DMS153 treated with DMSO at 0.1 percent for 48 hours (cell line): ENCODE measurements at regions not wholly inside any gene's neighbourhood (a gene's known extent, or its start where the extent isn't known, plus 50 kb on each side); places are given as distances from the start of the nearest gene placed in this dataset.

Source experiments
- DNase-seq: peaks from one replicate; lab custom pipeline; 2025; ENCODE audit not compliant: unreplicated experiment; lab: John Stamatoyannopoulos, UW

DNA sequence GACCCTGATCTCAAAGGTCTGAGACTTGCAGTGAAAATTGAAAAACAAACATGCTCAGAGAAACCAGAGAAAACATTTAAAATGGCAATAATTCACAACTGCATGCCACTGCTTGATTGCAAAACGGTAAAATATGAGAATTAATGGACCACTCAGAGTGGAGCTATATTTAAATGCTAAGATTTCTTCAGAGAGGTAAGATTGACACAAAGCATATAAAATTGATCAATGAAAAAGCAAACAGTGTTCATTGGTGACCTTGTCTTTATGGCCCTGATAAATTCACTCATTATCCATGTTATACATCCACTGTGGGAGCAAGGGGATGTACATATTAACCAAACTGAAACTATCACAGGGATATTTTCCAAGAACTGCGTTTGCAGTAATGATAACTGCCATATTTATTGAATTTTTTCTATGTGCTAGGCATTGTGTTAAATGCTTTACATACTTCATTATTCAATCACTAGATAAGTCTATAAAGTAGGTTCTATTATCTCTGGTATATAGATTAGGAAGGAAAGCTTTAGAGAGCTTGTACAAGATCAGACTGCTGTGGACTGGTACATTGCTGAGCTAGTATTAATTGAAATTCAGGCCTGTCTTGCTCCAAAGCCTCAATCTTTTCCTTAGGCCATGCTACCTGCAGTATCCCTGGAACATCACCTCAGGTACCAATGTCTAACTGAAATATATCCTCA lies 113.9 kb upstream of the LMO3 start:
- DNase-seq = no peak

DNA sequence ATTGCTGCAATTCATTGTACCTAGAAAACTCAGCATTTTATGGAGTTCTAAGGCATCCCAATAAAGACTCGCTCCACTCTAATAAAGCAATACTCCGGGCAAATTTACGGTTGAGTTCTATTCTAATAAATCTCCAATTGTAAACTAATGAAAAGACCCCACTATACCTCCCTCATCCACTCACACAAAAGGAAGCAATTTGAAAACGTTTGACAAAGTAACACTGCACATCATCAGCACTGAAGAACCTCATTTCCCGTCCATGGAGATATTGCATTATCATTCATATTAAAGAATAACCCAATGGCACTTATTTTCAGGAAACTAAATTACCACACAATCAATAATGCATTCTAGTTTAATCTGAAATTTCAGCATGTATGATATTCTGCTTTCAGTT lies 111.0 kb upstream of the LMO3 start:
- DNase-seq = no peak

DNA sequence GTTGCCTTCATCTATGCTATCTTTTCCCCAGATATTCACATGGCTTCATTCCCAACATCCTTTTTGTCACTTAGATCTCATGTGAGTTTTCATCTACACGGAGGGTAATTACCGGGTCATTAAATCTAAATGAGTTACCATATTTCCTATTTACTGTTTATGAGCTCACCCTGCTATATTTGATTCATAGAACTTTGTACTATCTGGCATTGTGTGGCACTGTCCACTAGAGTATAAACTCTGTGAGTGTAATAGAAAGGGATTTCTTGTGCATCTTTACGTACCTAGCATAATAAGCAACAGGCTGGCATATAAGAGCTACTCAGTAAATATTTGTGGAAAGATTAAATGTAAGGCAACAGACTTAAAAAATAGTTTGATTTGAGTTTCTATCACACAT lies 86.1 kb upstream of the LMO3 start:
- no peak for DNase-seq

DNA sequence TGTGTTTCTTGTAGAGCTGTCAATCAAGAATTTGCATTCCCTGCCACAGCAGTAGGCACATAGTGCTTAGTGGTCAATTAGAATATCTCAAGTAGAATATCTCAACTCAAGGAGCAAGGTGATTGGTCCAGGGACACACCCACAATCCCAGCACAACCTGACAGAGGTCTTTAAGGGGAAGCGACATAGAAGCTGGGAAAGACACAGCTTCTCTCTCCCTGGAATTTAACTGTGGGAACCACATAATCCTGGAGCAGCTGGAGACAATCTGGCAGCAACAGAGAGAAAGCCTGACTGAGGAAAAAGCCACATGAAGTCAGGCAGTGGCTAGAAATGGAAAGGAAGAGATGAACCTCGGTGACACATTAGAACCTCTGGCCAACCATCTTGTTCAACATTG lies 85.7 kb upstream of the LMO3 start:
- DNase-seq = no peak

DNA sequence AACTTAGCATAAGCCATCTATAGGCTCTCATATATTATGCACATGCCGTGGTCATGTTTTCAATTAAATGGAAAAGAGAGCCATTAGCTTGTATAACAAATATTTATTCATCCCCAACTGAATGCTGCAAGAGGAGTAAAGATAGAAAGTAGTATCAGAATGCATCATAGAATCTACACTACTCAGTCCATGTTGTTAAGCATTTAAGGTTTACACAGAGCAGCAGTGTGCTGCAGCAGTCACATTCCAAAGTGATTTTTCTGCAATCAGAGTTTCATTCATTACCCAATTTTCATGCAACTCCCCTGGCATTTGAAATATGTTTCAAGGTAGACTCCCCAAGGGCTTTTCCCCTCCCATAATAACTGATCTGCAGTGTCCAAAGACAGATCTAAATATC lies 82.2 kb upstream of the LMO3 start:
- no peak for DNase-seq

DNA sequence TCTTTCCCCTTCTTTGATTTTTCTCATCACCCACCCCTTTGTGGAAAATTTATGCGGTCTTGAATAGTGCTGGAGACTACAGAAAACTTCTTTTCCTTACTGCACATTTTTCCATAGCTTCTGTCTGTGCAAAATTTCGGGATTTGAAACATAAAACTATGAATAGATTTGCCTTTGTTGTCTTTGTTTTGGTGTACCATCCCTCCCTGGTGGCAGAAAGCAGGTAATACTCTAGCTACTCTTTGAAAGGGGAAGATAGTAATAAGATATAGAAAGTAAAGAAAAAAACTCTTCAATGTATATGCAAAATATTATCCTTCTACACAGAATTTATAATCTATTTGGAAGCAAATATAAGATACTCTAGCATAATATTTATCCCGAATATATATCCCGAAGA lies 79.1 kb upstream of the LMO3 start:
- no peak for DNase-seq

DNA sequence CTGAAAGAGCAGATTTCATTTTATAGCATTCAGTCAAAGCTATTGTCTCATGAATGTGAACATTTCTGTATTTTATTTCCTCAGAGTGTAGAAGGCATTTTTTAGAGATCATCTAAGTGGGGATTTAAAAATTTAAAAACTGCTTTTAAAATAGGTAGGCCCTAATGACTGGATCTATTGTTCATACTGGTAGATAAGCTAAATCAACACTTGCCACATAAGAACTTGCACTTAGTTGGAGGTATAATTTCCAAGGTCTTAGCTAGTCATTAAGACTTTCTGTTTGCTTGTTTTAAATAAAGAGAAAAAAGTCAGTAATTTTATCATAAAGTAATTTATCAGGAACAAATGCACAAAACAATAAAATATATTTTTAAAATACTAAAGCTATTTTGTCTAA lies 75.2 kb upstream of the LMO3 start:
- no peak for DNase-seq

DNA sequence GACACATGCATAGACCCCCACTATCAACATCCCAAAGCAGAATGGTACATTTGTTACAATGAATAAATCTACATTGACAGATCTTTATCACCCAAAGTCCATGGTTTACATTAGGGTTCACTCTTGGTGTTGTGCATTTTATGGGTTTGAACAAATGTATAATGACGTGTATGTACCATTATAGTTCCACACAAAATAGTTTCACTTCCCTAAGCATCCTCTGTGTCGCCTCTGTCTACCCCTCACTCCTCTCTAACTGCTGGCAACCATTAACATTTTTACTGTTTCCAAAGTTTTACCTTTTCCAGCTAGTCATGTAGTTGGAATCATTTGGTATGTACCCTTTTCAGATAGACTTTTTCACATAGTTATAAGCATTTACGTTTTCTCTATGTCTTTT lies 69.5 kb upstream of the LMO3 start:
- no peak for DNase-seq

DNA sequence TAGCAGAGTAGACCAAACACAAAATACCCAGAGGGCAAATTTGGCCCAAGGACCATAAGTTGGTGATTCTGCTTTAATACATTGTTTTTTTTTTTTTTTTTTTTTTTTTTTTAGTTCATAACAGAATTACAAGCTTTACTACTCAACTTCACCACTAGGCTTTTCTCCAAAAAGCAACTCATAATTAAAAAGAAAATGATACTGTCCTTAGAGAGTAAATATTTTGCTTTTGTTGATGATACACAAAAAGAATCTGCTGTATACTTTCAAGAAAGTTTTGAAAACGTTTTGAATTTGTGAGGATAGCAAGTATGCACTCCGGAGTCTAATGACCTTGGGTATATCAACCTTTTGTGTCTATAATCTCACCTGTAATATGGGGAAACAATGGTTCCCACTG lies 68.9 kb upstream of the LMO3 start:
- DNase-seq = no peak

DNA sequence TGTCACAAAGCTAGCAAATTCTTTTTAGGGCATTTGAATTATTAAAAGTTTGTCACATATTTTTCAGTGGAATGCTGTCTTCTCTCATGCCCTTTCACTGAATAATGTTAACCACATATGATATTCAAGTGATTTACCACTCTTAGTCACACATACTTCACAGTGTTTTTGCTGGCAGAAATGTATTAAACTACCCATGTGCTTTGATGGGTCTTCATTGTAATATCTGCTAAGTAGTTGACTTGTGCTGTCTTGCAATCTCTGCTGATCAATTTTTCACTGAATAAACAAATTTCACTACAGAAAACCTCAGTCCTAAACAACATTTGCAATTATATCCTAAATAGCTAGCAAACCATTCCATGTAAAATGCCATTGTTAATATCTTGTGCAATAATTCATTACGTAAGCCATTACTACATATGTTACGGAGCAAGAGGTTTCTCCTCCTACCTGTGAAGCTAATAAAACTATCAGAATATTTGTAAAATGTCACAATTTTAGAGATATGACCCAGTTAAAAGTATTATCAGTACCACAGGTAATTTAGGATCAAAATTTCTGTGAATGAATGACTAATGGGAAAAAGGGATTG lies 64.6 kb upstream of the LMO3 start:
- no peak for DNase-seq

DNA sequence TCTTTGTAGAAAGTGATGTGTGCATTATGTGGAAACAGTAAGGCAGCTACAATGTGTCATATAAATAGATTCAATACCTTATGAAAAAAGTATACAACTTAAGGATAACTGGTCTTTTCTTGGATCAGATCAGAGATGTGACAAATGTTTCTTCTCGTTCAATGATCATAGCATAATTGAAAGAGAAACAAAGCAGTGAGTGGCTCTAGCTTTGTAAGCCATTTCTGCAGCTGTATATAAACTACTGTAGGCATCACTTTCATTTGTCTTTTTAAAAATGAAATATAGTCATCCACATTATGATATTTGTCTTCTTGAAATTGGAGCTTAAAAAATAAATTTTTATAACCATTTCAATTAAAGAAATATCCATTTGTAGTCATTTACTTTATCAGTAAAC lies 63.8 kb upstream of the LMO3 start:
- no peak for DNase-seq

DNA sequence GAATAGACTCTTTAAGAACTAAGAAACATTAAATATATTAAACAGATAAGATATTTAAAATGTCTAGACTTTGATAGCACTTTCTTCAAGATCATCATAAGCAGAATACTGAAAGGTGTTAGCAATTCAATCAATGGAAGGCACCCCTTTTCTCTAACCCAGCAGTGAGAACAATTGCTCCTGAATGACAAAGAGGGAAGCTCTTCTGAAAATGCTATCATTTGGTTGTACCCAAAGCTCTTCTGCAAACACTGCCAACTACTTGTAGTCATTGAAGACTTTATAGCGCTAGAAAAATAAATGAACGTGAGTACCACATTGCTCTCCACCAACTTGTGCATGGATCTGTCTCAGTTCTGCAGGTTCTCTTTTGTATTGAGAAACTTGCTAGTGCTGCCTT lies 62.2 kb upstream of the LMO3 start:
- DNase-seq = no peak

DNA sequence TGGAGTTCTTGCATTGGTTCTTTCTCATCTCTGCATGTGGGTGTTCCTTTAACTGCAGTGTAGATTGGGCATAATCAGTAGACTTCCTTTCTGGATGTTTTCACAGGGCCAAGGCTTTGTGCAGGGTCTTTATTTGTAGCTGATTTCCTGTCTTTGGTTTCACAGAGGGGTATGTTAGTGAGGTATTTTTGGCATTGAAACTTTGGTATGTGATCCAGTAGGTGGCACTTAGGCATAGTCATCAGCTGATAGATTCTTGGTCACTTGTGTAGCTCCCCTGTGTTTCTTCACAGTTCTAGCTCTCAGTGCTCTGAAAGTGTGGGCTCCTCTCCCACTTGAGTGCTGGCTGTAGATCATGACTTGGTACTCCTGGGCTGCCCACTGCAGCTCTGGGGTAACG lies 52.7 kb upstream of the LMO3 start:
- DNase-seq = no peak
